Calu3 (cell line): ENCODE measurements at regions not wholly inside any gene's neighbourhood (a gene's known extent, or its start where the extent isn't known, plus 50 kb on each side); places are given as distances from the start of the nearest gene placed in this dataset.

Experiments used
- BruUV-seq: library from RNA; stranded (reverse); fragments of 400-500 nt; replicated peaks from 2 replicates; lab custom pipeline; 2021; lab: Mats Ljungman, UMichigan
- CTCF ChIA-PET: fragments of 300-600 bp; sonication (Branson Sonifier 250); formaldehyde crosslinking; loops from one replicate; lab custom pipeline; 2022; ENCODE audit warnings: antibody characterized with exemption; lab: Charles Lee
- DNase-seq: peaks from one replicate; pipeline ENCODE4 v3.0.0; 2022
- H3K27ac Mint-ChIP-seq: one replicate; pipeline ENCODE4 v1.8.0; 2022; ENCODE audit warnings: mixed read lengths; ENCODE audit not compliant: unreplicated experiment
- H3K27me3 Mint-ChIP-seq: one replicate; pipeline ENCODE4 v1.8.0; 2022; ENCODE audit warnings: mixed read lengths; ENCODE audit not compliant: unreplicated experiment
- H3K36me3 Mint-ChIP-seq: one replicate; pipeline ENCODE4 v1.8.0; 2022; ENCODE audit warnings: mild to moderate bottlenecking, moderate library complexity, mixed read lengths; ENCODE audit not compliant: insufficient read depth, unreplicated experiment
- H3K4me1 Mint-ChIP-seq: one replicate; pipeline ENCODE4 v1.8.0; 2022; ENCODE audit warnings: mild to moderate bottlenecking, low read depth, mixed read lengths; ENCODE audit not compliant: unreplicated experiment
- H3K4me3 Mint-ChIP-seq: one replicate; pipeline ENCODE4 v1.8.0; 2022; ENCODE audit warnings: mild to moderate bottlenecking, low read depth, moderate library complexity, mixed read lengths; ENCODE audit not compliant: unreplicated experiment
- H3K9me3 Mint-ChIP-seq: one replicate; pipeline ENCODE4 v1.8.0; 2022; ENCODE audit warnings: low read depth, mixed read lengths; ENCODE audit not compliant: unreplicated experiment
- intact Hi-C: fragments of 100-400 bp; cut with micrococcal nuclease; formaldehyde crosslinking; loops from one replicate; pipeline ENCODE4 v1.10.0; 2022; ENCODE audit not compliant: unreplicated experiment
- TF ChIP-seq, protein P1 (sequence below): fragments of 200-600 bp; IDR thresholded peaks from one replicate; pipeline ENCODE4 v1.8.0; 2022; ENCODE audit warnings: antibody characterized with exemption; ENCODE audit not compliant: unreplicated experiment

DNA sequence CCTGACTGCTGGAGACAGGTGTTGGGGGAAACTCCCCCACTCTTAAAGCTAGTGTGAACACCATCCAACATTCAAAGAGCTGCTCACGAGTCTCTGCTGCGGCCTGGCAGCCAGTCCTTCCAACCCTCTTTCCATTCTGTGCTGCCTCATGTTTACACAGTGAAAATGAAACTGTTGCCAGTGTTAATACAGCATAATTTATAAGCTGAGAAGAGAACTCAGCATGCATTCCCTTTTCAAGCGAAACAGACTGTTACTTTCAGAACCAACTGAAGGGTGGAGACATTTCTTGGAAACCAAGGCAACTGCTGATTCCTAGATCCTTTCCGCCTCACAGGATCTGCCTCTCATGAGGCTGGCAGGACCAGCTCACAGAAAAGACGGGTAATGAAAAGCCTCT, 533.8 kb upstream of the ID4 start:
- H3K27ac Mint-ChIP-seq, result no peak overlapping the region
- no peaks in the 10 kb centered on the region for H3K36me3 Mint-ChIP-seq
- H3K27me3 Mint-ChIP-seq, result no peaks in the 10 kb centered on the region
- intact Hi-C loops, result no loop called here
- TF ChIP-seq, protein P1, sequence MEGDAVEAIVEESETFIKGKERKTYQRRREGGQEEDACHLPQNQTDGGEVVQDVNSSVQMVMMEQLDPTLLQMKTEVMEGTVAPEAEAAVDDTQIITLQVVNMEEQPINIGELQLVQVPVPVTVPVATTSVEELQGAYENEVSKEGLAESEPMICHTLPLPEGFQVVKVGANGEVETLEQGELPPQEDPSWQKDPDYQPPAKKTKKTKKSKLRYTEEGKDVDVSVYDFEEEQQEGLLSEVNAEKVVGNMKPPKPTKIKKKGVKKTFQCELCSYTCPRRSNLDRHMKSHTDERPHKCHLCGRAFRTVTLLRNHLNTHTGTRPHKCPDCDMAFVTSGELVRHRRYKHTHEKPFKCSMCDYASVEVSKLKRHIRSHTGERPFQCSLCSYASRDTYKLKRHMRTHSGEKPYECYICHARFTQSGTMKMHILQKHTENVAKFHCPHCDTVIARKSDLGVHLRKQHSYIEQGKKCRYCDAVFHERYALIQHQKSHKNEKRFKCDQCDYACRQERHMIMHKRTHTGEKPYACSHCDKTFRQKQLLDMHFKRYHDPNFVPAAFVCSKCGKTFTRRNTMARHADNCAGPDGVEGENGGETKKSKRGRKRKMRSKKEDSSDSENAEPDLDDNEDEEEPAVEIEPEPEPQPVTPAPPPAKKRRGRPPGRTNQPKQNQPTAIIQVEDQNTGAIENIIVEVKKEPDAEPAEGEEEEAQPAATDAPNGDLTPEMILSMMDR, result no peak
- no peaks in the 10 kb centered on the region for H3K4me1 Mint-ChIP-seq
- no peak for DNase-seq
- no TSS peak for BruUV-seq
- CTCF ChIA-PET, result no interaction called here
- peaks cover 11% of the 10 kb centered on the region for H3K9me3 Mint-ChIP-seq
- H3K4me3 Mint-ChIP-seq, result no peak overlapping the region

DNA sequence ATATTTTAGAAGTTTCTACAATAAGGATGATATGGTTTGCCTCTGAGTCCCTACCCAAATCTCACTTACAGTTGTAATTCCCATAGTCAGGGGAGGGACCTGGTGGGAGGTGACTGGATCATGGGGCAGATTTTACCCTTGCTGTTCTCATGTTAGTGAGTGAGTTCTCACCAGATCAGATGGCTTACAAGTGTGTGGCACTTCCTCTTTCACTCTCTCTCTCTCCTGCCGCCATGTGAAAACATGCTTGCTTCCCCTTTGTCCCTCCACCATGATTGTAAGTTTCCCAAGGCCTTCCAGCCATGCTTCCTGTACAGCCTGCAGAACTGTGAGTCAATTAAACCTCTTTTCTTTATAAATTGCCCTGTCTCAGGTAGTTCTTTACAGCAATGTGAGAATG, 527.5 kb upstream of the ID4 start:
- intact Hi-C loops, result no loop called here
- Mint-ChIP-seq H3K36me3 (no peaks in the 10 kb centered on the region), H3K27ac (no peak overlapping the region), H3K4me3 (no peak overlapping the region), H3K4me1 (no peaks in the 10 kb centered on the region), H3K9me3 (peaks cover 11% of the 10 kb centered on the region), H3K27me3 (no peaks in the 10 kb centered on the region)
- DNase-seq, result no peak
- no TSS peak for BruUV-seq
- TF ChIP-seq, protein P1, result no peak
- CTCF ChIA-PET, result no interaction called here

DNA sequence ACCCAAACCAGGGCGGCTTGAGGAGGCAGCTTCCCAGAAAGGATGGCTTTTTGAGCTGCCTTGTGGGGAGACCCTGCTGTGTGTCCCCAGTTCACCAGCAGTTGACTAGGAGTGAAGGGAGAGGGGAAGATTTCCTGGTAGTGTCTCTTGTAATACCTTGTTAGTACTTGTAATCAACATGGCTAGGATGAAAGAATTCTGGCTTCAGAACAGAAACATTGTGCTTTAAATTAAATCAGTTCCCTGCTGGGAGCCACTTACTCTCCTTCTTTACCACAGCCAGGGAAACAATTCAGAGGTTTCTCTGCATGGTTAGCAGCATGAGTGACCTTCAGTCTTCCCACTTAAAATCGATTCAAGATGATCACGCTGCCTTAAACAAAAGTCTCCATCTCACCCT, 525.4 kb upstream of the ID4 start:
- Mint-ChIP-seq H3K9me3 (peaks cover 11% of the 10 kb centered on the region), H3K4me1 (no peaks in the 10 kb centered on the region), H3K36me3 (no peaks in the 10 kb centered on the region), H3K4me3 (no peak overlapping the region), H3K27me3 (no peaks in the 10 kb centered on the region), H3K27ac (no peak overlapping the region)
- intact Hi-C loops, result no loop called here
- CTCF ChIA-PET, result interaction anchor here (0.9 kb wide), 1 partner anchor 487 kb away, joined by 3 read pairs; no protein-coding TSS in a partner anchor
- TF ChIP-seq, protein P1, result no peak
- BruUV-seq, result no TSS peak
- no peak for DNase-seq

DNA sequence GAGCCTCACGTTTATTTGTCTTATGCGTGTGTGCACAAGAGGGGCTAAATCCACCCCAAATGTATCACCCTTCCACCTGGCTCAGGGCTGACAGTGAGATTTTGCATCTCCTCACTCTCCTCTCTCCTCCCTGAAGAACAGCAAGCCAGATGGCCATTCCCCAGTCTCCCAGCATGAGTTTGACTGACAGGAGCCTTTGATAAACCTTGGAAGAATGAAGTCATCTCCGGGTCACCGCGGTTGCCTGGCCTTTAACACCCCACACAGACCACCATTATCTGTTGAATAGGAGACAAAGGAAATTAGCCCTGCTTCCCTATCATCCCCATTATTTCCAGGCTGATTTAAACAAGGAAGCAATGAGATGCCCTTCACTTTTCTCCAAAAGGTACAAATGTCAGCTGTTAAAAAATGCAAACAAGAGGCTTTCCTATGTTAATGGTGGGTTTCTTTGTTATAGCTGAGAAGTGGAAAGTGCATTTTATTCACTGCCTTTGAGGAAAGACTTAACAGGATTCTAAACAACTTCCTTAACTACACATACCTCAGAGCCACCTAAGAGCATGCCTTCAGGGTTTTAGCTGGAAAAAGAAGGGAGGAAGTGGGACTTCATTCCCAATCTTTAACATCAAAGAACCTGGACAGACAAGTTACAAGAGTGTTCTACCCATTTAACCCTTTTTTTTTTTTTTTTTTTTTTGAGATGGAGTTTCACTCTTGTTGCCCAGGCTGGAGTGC, 524.8 kb upstream of the ID4 start:
- no peaks in the 10 kb centered on the region for H3K36me3 Mint-ChIP-seq
- H3K4me3 Mint-ChIP-seq, result no peak overlapping the region
- H3K4me1 Mint-ChIP-seq, result no peaks in the 10 kb centered on the region
- TF ChIP-seq, protein P1, result no peak
- no peak for DNase-seq
- peaks cover 11% of the 10 kb centered on the region for H3K9me3 Mint-ChIP-seq
- BruUV-seq, result no TSS peak
- CTCF ChIA-PET, result interaction anchor here (0.7 kb wide), 1 partner anchor 19 kb away, joined by 6 read pairs; no protein-coding TSS in a partner anchor
- H3K27ac Mint-ChIP-seq, result no peak overlapping the region
- no peaks in the 10 kb centered on the region for H3K27me3 Mint-ChIP-seq
- intact Hi-C loops, result no loop called here
